ENCODE measurements at regions not wholly inside any gene's neighbourhood (a gene's known extent, or its start where the extent isn't known, plus 50 kb on each side); places are given as distances from the start of the nearest gene placed in this dataset.

DNA sequence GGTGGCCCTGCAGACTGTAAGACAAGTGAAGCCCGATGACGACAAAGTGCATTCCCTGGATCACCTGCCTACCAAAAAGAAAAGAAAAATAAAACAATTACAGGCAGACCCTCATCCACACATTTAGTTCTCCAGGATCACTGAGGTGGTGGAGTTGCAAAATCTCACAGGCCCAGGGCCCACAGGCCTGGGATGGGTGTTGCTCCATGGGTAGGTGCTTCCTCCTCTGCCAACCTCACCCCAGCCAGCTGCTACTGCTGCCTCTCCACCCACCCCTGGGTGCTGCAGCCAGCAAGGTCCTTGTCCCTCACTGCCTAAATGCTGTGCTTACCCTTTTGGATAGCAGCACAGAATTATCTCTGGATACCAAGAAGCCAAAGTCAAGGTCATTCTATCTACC is 146.4 kb upstream of the GALNT2 start:
- H3K9me2 ChIP-seq (replicated peaks; ENCODE audit: low read length): no peaks in the 10 kb centered on the region
- no peaks in the 10 kb centered on the region for H3F3A ChIP-seq (ENCODE audit: low read length, unreplicated experiment)
- H3K9ac ChIP-seq (ENCODE audit: low read length): no peak overlapping the region
- DNase-seq (no peak), ATAC-seq (no peak)
- H4K20me1 ChIP-seq (ENCODE audit: low read length): no peaks in the 10 kb centered on the region
- intact Hi-C loops (cut with micrococcal nuclease): no loop called here
- BruUV-seq (replicated peaks): no TSS peak
- no peaks in the 10 kb centered on the region for H3K79me2 ChIP-seq (ENCODE audit: low read length)
- no peak overlapping the region for H3K27ac ChIP-seq (ENCODE audit: low read length)
- ChIA-PET POLR2A (ENCODE audit: unreplicated experiment) (no interaction called here), CTCF (no interaction called here)
- H3K4me3 ChIP-seq (ENCODE audit: low read length): no peak overlapping the region
- no peak overlapping the region for H3K4me2 ChIP-seq (ENCODE audit: low read length)
- H3K36me3 ChIP-seq (ENCODE audit: low read depth, low read length): no peaks in the 10 kb centered on the region
- peaks cover 41% of the 10 kb centered on the region for H3K27me3 ChIP-seq (ENCODE audit: low read length)
- no peaks in the 10 kb centered on the region for H3K4me1 ChIP-seq (ENCODE audit: insufficient read depth, low read length)
- no peak overlapping the region for H2AFZ ChIP-seq (ENCODE audit: low read length)
- TF ChIP-seq EZH2 (IDR thresholded peaks at IDR 0.05; ENCODE audit: low read length, unreplicated experiment) (no peak), EZH2phosphoT487 (IDR thresholded peaks at IDR 0.05; ENCODE audit: borderline replicate concordance, low read length) (no peak)
- TF ChIP-seq, protein P1, sequence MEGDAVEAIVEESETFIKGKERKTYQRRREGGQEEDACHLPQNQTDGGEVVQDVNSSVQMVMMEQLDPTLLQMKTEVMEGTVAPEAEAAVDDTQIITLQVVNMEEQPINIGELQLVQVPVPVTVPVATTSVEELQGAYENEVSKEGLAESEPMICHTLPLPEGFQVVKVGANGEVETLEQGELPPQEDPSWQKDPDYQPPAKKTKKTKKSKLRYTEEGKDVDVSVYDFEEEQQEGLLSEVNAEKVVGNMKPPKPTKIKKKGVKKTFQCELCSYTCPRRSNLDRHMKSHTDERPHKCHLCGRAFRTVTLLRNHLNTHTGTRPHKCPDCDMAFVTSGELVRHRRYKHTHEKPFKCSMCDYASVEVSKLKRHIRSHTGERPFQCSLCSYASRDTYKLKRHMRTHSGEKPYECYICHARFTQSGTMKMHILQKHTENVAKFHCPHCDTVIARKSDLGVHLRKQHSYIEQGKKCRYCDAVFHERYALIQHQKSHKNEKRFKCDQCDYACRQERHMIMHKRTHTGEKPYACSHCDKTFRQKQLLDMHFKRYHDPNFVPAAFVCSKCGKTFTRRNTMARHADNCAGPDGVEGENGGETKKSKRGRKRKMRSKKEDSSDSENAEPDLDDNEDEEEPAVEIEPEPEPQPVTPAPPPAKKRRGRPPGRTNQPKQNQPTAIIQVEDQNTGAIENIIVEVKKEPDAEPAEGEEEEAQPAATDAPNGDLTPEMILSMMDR (conservative IDR thresholded peaks at IDR 0.05; ENCODE audit: low read depth, low read length): no peak
- no peaks in the 10 kb centered on the region for H3K9me3 ChIP-seq (ENCODE audit: low read length)

DNA sequence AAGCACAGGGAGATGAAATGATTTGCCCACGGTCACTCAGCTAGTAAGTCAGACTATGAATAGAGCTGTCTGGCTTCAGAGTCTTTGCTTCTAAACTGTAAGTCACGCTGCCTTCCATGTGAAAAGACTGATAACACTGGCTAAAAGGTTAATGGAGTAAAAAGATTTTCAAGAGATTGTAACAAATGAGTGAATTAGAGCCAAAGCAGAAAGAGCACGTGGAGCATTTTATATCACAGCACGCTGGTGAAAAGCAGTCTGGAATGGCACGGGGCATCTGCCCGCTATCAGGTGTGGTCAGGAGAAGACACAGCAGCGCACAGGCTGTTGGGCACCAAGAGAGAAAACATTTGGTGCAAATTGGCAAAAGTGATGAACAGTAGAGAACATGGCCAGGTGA is 144.8 kb upstream of the GALNT2 start:
- Histone ChIP-seq H3K4me1 (ENCODE audit: insufficient read depth, low read length) (no peaks in the 10 kb centered on the region), H3K4me2 (ENCODE audit: low read length) (no peak overlapping the region), H3K36me3 (ENCODE audit: low read depth, low read length) (no peaks in the 10 kb centered on the region), H3K79me2 (ENCODE audit: low read length) (no peaks in the 10 kb centered on the region), H3K9me3 (ENCODE audit: low read length) (no peaks in the 10 kb centered on the region), H4K20me1 (ENCODE audit: low read length) (no peaks in the 10 kb centered on the region), H3K4me3 (ENCODE audit: low read length) (no peak overlapping the region), H3F3A (ENCODE audit: low read length, unreplicated experiment) (no peaks in the 10 kb centered on the region), H3K27me3 (ENCODE audit: low read length) (peaks cover 53% of the 10 kb centered on the region), H3K9me2 (replicated peaks; ENCODE audit: low read length) (no peaks in the 10 kb centered on the region), H3K27ac (ENCODE audit: low read length) (no peak overlapping the region), H2AFZ (ENCODE audit: low read length) (no peak overlapping the region), H3K9ac (ENCODE audit: low read length) (no peak overlapping the region)
- no peak for TF ChIP-seq EZH2 (IDR thresholded peaks at IDR 0.05; ENCODE audit: low read length, unreplicated experiment)
- TF ChIP-seq, protein P1 (conservative IDR thresholded peaks at IDR 0.05; ENCODE audit: low read depth, low read length): no peak
- TF ChIP-seq EZH2phosphoT487 (IDR thresholded peaks at IDR 0.05; ENCODE audit: borderline replicate concordance, low read length): no peak
- DNase-seq (no peak), ATAC-seq (no peak)
- no TSS peak for BruUV-seq (replicated peaks)
- ChIA-PET POLR2A (ENCODE audit: unreplicated experiment) (no interaction called here), CTCF (no interaction called here)
- intact Hi-C loops (cut with micrococcal nuclease): no loop called here

DNA sequence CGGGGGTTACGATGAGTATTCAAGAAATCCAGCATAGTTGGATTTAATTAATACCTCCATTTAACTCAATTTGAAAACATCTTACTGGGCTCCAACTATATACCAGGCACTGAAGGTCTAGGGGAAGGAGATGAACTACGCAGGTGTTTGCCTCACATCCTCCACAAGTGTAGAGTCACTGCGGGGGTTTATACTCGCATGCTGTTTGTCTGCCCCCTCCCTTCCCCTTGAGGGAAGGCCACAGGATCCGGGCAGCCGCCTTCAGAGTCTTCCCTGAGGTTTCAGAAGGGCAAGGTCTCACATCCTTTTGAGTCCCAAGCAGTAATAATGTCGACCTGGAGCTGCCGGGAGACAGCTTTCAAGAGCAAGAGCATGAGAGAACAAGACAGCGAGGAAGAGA is 142.4 kb upstream of the GALNT2 start:
- DNase-seq (no peak), ATAC-seq (no peak)
- Histone ChIP-seq H3K4me1 (ENCODE audit: insufficient read depth, low read length) (no peaks in the 10 kb centered on the region), H3K27ac (ENCODE audit: low read length) (no peak overlapping the region), H3K27me3 (ENCODE audit: low read length) (peaks cover 66% of the 10 kb centered on the region), H3K79me2 (ENCODE audit: low read length) (no peaks in the 10 kb centered on the region), H3K9ac (ENCODE audit: low read length) (no peak overlapping the region), H3K9me3 (ENCODE audit: low read length) (no peaks in the 10 kb centered on the region), H3K4me2 (ENCODE audit: low read length) (no peak overlapping the region), H3K9me2 (replicated peaks; ENCODE audit: low read length) (no peaks in the 10 kb centered on the region), H3K4me3 (ENCODE audit: low read length) (no peak overlapping the region), H3K36me3 (ENCODE audit: low read depth, low read length) (no peaks in the 10 kb centered on the region), H4K20me1 (ENCODE audit: low read length) (no peaks in the 10 kb centered on the region), H3F3A (ENCODE audit: low read length, unreplicated experiment) (no peaks in the 10 kb centered on the region), H2AFZ (ENCODE audit: low read length) (no peak overlapping the region)
- CTCF ChIA-PET: no interaction called here
- BruUV-seq (replicated peaks): no TSS peak
- POLR2A ChIA-PET (ENCODE audit: unreplicated experiment): no interaction called here
- intact Hi-C loops (cut with micrococcal nuclease): no loop called here
- TF ChIP-seq, protein P1 (conservative IDR thresholded peaks at IDR 0.05; ENCODE audit: low read depth, low read length): no peak
- TF ChIP-seq EZH2phosphoT487 (IDR thresholded peaks at IDR 0.05; ENCODE audit: borderline replicate concordance, low read length): no peak
- no peak for TF ChIP-seq EZH2 (IDR thresholded peaks at IDR 0.05; ENCODE audit: low read length, unreplicated experiment)
